IMR-90 (cell line): ENCODE measurements at regions not wholly inside any gene's neighbourhood (a gene's known extent, or its start where the extent isn't known, plus 50 kb on each side); places are given as distances from the start of the nearest gene placed in this dataset.

ENCODE experiments used
- ATAC-seq: fragments of 200-7000 bp; cut with Tn5 transposase; 2 replicates; pipeline ENCODE4 v1.9.1; 2020; ENCODE audit warnings: low read depth, mild to moderate bottlenecking, moderate library complexity
- BruUV-seq: library from RNA; stranded (reverse); fragments of 400-500 nt; replicated peaks from 2 replicates; lab custom pipeline; 2021; lab: Mats Ljungman, UMichigan
- CTCF ChIA-PET: fragments of 300-600 bp; formaldehyde crosslinking; extraction: SDS; loops from one replicate; lab custom pipeline; 2021; ENCODE audit warnings: antibody characterized with exemption; lab: Yijun Ruan, JAX
- POLR2A ChIA-PET: fragments of 300-600 bp; sonication (Branson Sonifier 250); formaldehyde crosslinking; loops from one replicate; lab custom pipeline; 2022; ENCODE audit warnings: antibody characterized with exemption; ENCODE audit not compliant: unreplicated experiment; lab: Charles Lee
- DNase-seq: peaks from one replicate; pipeline ENCODE4 v3.0.0; 2013
- H2AFZ ChIP-seq: replicated peaks from 2 replicates; pipeline ENCODE3; 2013; ENCODE audit warnings: low read length, mild to moderate bottlenecking; ENCODE audit not compliant: poor library complexity
- H2AK5ac ChIP-seq: 2 replicates; pipeline ENCODE4 v1.6.1; 2013; ENCODE audit warnings: low read depth, low read length, inconsistent platforms
- H2AK9ac ChIP-seq: replicated peaks from 2 replicates; pipeline ENCODE3; 2013; ENCODE audit warnings: mild to moderate bottlenecking, low read depth, low read length, moderate library complexity; ENCODE audit not compliant: poor library complexity
- H2BK120ac ChIP-seq: 2 replicates; pipeline ENCODE4 v1.6.1; 2013; ENCODE audit warnings: low read depth, low read length, inconsistent platforms
- H2BK15ac ChIP-seq: 3 replicates; pipeline ENCODE4 v1.6.1; 2013; ENCODE audit warnings: low read depth, low read length, inconsistent platforms
- H2BK20ac ChIP-seq: 2 replicates; pipeline ENCODE4 v1.6.1; 2013; ENCODE audit warnings: low read depth, mild to moderate bottlenecking, inconsistent platforms, low read length, moderate library complexity
- H2BK5ac ChIP-seq: 2 replicates; pipeline ENCODE4 v1.6.1; 2013; ENCODE audit warnings: mild to moderate bottlenecking, low read depth, low read length, inconsistent platforms; ENCODE audit not compliant: poor library complexity, severe bottlenecking
- H3K14ac ChIP-seq: replicated peaks from 2 replicates; pipeline ENCODE4 v1.6.1; 2013; ENCODE audit warnings: low read depth, low read length, inconsistent platforms
- H3K18ac ChIP-seq: 2 replicates; pipeline ENCODE4 v1.6.1; 2013; ENCODE audit warnings: low read depth, low read length, control low read depth
- H3K23ac ChIP-seq: 2 replicates; pipeline ENCODE4 v1.6.1; 2013; ENCODE audit warnings: low read depth, low read length, inconsistent platforms
- H3K27ac ChIP-seq: 2 replicates; pipeline ENCODE4 v1.5.1; 2013; ENCODE audit warnings: mild to moderate bottlenecking, control low read depth, low read length; ENCODE audit not compliant: insufficient read depth
- H3K27me3 ChIP-seq: 2 replicates; pipeline ENCODE4 v1.6.1; 2013; ENCODE audit warnings: low read length; ENCODE audit not compliant: control insufficient read depth, insufficient read depth
- H3K36me3 ChIP-seq: 2 replicates; pipeline ENCODE4 v1.6.1; 2013; ENCODE audit warnings: low read length, mixed read lengths; ENCODE audit not compliant: control insufficient read depth, insufficient read depth
- H3K4ac ChIP-seq: 2 replicates; pipeline ENCODE4 v1.6.1; 2013; ENCODE audit warnings: low read depth, low read length, inconsistent platforms
- H3K4me1 ChIP-seq: 2 replicates; pipeline ENCODE4 v1.6.1; 2013; ENCODE audit warnings: low read length, mixed read lengths; ENCODE audit not compliant: control insufficient read depth, insufficient read depth
- H3K4me2 ChIP-seq: 2 replicates; pipeline ENCODE4 v1.6.1; 2013; ENCODE audit warnings: low read depth, mild to moderate bottlenecking, control low read depth, low read length, moderate library complexity
- H3K4me3 ChIP-seq: 2 replicates; pipeline ENCODE4 v1.5.1; 2013; ENCODE audit warnings: low read depth, mild to moderate bottlenecking, control low read depth, low read length, moderate library complexity; ENCODE audit not compliant: insufficient read depth
- H3K56ac ChIP-seq: 2 replicates; pipeline ENCODE4 v1.6.1; 2013; ENCODE audit warnings: low read length, inconsistent platforms; ENCODE audit not compliant: insufficient read depth; ENCODE audit errors: extremely low read depth
- H3K79me1 ChIP-seq, 2 experiments: 2 replicates each; pipeline ENCODE4 v1.6.1; 2013; ENCODE audit warnings: low read length in 2 of 2, inconsistent platforms in 1 of 2, low read depth in 1 of 2
- H3K9ac ChIP-seq: 2 replicates; pipeline ENCODE4 v1.6.1; 2013; ENCODE audit warnings: low read depth, low read length, control low read depth
- H3K9me1 ChIP-seq: 2 replicates; pipeline ENCODE4 v1.6.1; 2013; ENCODE audit warnings: low read length, inconsistent platforms; ENCODE audit not compliant: insufficient read depth
- H3K9me3 ChIP-seq: 2 replicates; pipeline ENCODE4 v1.6.1; 2013; ENCODE audit warnings: low read length; ENCODE audit not compliant: control insufficient read depth, insufficient read depth
- H4K20me1 ChIP-seq: 2 replicates; pipeline ENCODE4 v1.6.1; 2013; ENCODE audit warnings: low read length, inconsistent platforms; ENCODE audit not compliant: insufficient read depth
- H4K5ac ChIP-seq: 2 replicates; pipeline ENCODE4 v1.6.1; 2013; ENCODE audit warnings: mild to moderate bottlenecking, low read depth, low read length, control low read depth
- H4K8ac ChIP-seq, 2 experiments: 2 replicates each; pipeline ENCODE4 v1.6.1; 2013; ENCODE audit warnings: low read depth in 2 of 2, low read length in 2 of 2, control low read depth in 1 of 2, inconsistent platforms in 1 of 2
- H4K91ac ChIP-seq: 2 replicates; pipeline ENCODE4 v1.6.1; 2013; ENCODE audit warnings: low read depth, low read length, inconsistent platforms; ENCODE audit not compliant: insufficient read depth
- CEBPB ChIP-seq: IDR thresholded peaks from 2 replicates; pipeline ENCODE4 v1.6.1; 2012; ENCODE audit warnings: low read depth, low read length, improper control_type of control experiment
- CHD1 ChIP-seq: IDR thresholded peaks from 2 replicates; pipeline ENCODE4 v1.6.1; 2012; ENCODE audit warnings: low read depth, low read length, improper control_type of control experiment
- CTCF ChIP-seq: conservative IDR thresholded peaks from 2 replicates; pipeline ENCODE4 v1.5.1; 2012; ENCODE audit warnings: mild to moderate bottlenecking, low read depth, low read length, improper control_type of control experiment
- ELK1 ChIP-seq: fragments of 150-350 bp; IDR thresholded peaks from 2 replicates; pipeline ENCODE4 v1.6.1; 2016; ENCODE audit warnings: low read depth, mild to moderate bottlenecking, low read length, moderate library complexity, borderline replicate concordance
- FOS ChIP-seq: fragments of 150-350 bp; IDR thresholded peaks from 2 replicates; pipeline ENCODE4 v1.6.1; 2016; ENCODE audit warnings: low read depth, low read length
- MAFK ChIP-seq: IDR thresholded peaks from 2 replicates; pipeline ENCODE4 v1.6.1; 2012; ENCODE audit warnings: low read depth, low read length, improper control_type of control experiment
- MAZ ChIP-seq: IDR thresholded peaks from 2 replicates; pipeline ENCODE4 v1.6.1; 2012; ENCODE audit warnings: low read depth, mild to moderate bottlenecking, low read length, improper control_type of control experiment, moderate library complexity, borderline replicate concordance
- NFE2L2 ChIP-seq: fragments of 150-350 bp; IDR thresholded peaks from 2 replicates; pipeline ENCODE4 v1.6.1; 2016; ENCODE audit warnings: low read depth, mild to moderate bottlenecking, low read length
- POLR2A ChIP-seq: IDR thresholded peaks from 2 replicates; pipeline ENCODE4 v1.6.1; 2012; ENCODE audit warnings: mild to moderate bottlenecking, low read depth, low read length
- RAD21 ChIP-seq: IDR thresholded peaks from 2 replicates; pipeline ENCODE4 v1.6.1; 2012; ENCODE audit warnings: low read length, improper control_type of control experiment
- RCOR1 ChIP-seq: IDR thresholded peaks from 2 replicates; pipeline ENCODE4 v1.6.1; 2012; ENCODE audit warnings: mild to moderate bottlenecking, low read length, improper control_type of control experiment; ENCODE audit not compliant: insufficient replicate concordance
- USF2 ChIP-seq: fragments of 150-350 bp; IDR thresholded peaks from 2 replicates; pipeline ENCODE4 v1.6.1; 2017; ENCODE audit warnings: mild to moderate bottlenecking, antibody characterized with exemption, low read length, low read depth
- WGBS, 2 experiments: methylation state at CpG; one replicate each; pipeline versions ENCODE4 v1.1.5 to v1.1.7; 2013; ENCODE audit warnings: missing lambda C conversion rate in 2 of 2; ENCODE audit not compliant: insufficient read length in 1 of 2; ENCODE audit errors: extremely low coverage in 2 of 2; 5-methylcytosine and 5-hydroxymethylcytosine counted together
- dilution Hi-C: fragments of 300-500 bp; cut with HindIII; formaldehyde crosslinking; loops from one replicate; pipeline ENCODE4 v1.14.3; 2018; ENCODE audit warnings: low sequenced_read_pairs; ENCODE audit not compliant: unreplicated experiment
- in situ Hi-C: fragments of 300-500 bp; cut with MboI; formaldehyde crosslinking; loops from 3 replicates; pipeline ENCODE4 v1.14.3; 2019; ENCODE audit warnings: low sequenced_read_pairs, inconsistent platforms, mixed read lengths
- intact Hi-C: fragments of 100-400 bp; cut with micrococcal nuclease; formaldehyde crosslinking; loops from 2 replicates; pipeline ENCODE4 v1.10.0; 2022

GRCh38 chr2:194709840-194710239 lies 947.2 kb upstream of the SLC39A10 start:
- Histone ChIP-seq H3K18ac (no peak overlapping the region), H3K36me3 (no peaks in the 10 kb centered on the region), H3K9ac (no peak overlapping the region), H2AFZ (no peak overlapping the region), H2BK120ac (no peak overlapping the region), H3K4ac (no peak overlapping the region), H3K79me1 (no peaks in the 10 kb centered on the region), H4K91ac (no peak overlapping the region), H2BK5ac (no peak overlapping the region), H4K5ac (no peak overlapping the region), H2BK15ac (no peak overlapping the region), H3K27ac (no peak overlapping the region), H4K20me1 (no peaks in the 10 kb centered on the region), H2AK9ac (no peak overlapping the region), H3K14ac (no peak overlapping the region), H2BK20ac (no peak overlapping the region), H3K9me1 (no peaks in the 10 kb centered on the region), H3K27me3 (no peaks in the 10 kb centered on the region), H2AK5ac (no peak overlapping the region), H3K23ac (no peak overlapping the region), H3K4me3 (no peak overlapping the region), H3K4me1 (no peaks in the 10 kb centered on the region), H3K9me3 (peaks cover 5% of the 10 kb centered on the region; the same call in 1 of the 2 replicates), H3K56ac (no peak overlapping the region), H3K4me2 (no peak overlapping the region), H4K8ac (no peak overlapping the region)
- no TSS peak for BruUV-seq
- ATAC-seq (no peak), DNase-seq (no peak)
- WGBS, 2 experiments = no CpG with 5 or more reads among the region's 3 CpGs
- ChIA-PET CTCF (no interaction called here), POLR2A (no interaction called here)
- in situ Hi-C loops (no loop called here), intact Hi-C loops (no loop called here), dilution Hi-C loops (no loop called here)
- TF ChIP-seq USF2 = no peak
- TF ChIP-seq CTCF = no peak
- TF ChIP-seq CHD1 = no peak
- TF ChIP-seq MAFK = no peak
- no peak for TF ChIP-seq RAD21
- no peak for TF ChIP-seq CEBPB
- no peak for TF ChIP-seq NFE2L2
- TF ChIP-seq RCOR1 = no peak
- TF ChIP-seq POLR2A = no peak
- no peak for TF ChIP-seq FOS
- TF ChIP-seq MAZ = no peak
- TF ChIP-seq ELK1 = no peak
